Panc1 (cell line): ENCODE measurements at regions not wholly inside any gene's neighbourhood (a gene's known extent, or its start where the extent isn't known, plus 50 kb on each side); places are given as distances from the start of the nearest gene placed in this dataset.

Source experiments
- CTCF ChIP-seq: fragments of 450-650 bp; IDR thresholded peaks from 2 replicates; pipeline ENCODE4 v1.5.1; 2017; ENCODE audit warnings: mild to moderate bottlenecking
- POLR2AphosphoS5 ChIP-seq: IDR thresholded peaks from 2 replicates; pipeline ENCODE4 v1.6.1; 2012; ENCODE audit warnings: mild to moderate bottlenecking, low read depth, low read length, moderate library complexity
- REST ChIP-seq, 2 experiments: IDR thresholded peaks; 2 replicates each; pipeline ENCODE4 v1.6.1; 2011 to 2012; ENCODE audit warnings: low read depth in 2 of 2, control low read depth in 1 of 2, low read length in 1 of 2, mild to moderate bottlenecking in 1 of 2, moderate library complexity in 1 of 2; ENCODE audit not compliant: insufficient read depth in 1 of 2
- TCF7L2 ChIP-seq: IDR thresholded peaks from 2 replicates; pipeline ENCODE4 v1.6.1; 2011; ENCODE audit warnings: mild to moderate bottlenecking, low read depth, low read length, inconsistent platforms

DNA sequence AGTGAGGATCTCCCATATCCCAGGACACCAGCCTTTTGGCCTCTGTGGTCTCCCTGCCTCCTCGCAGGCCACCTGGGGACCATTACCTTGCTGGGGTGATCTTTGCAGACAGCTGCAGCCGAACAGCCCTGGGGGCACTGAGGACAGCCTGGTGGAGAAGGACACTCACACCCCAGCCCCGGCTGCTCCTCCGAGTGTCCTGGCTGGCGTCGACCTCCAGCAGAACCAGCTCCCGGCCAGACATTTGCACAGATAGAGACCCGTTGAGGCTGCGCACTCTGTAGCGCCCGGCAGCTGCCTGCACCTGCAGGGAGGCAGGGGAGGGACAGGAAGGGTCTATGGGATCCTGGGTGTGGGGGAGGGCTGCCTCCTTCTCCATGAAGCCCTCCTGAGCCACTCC, 90.3 kb downstream of the RMI2 start:
- TF ChIP-seq CTCF (no peak), REST (IDR thresholded peaks at IDR 0.05; ENCODE audit: insufficient read depth in 1 of 2, low read depth in 2 of 2, low read length in 1 of 2) (no peak), POLR2AphosphoS5 (no peak), TCF7L2 (no peak)
